ENCODE measurements at regions not wholly inside any gene's neighbourhood (a gene's known extent, or its start where the extent isn't known, plus 50 kb on each side); places are given as distances from the start of the nearest gene placed in this dataset.

DNA sequence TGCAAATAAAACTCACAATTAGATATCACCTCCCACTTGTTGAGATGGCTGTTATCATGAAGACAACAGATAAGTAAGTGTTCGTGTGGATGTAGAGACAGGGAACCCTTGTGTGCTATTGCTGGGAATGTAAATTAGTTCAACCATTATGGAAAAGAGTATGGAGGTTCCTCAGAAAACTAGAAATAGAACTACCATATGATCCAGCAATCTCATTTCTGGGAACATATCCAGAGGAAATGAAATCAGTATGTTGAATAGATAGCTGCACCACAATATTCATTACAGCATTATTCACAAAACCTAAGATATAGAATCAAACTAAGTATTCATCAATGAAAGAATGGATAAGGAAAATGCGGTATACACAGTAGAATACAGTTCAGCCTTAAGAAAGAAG is 418.7 kb upstream of the CNTN6 start:
- no peaks in the 10 kb centered on the region for H3K9me3 ChIP-seq (ENCODE audit: low read length)
- no peak overlapping the region for H3K27ac ChIP-seq (ENCODE audit: low read depth, low read length)
- H3K4me1 ChIP-seq (ENCODE audit: insufficient read depth, low read length) = no peaks in the 10 kb centered on the region
- no peaks in the 10 kb centered on the region for H3K36me3 ChIP-seq (ENCODE audit: insufficient read depth, low read length)
- no peak overlapping the region for H3K4me3 ChIP-seq (ENCODE audit: low read depth in 1 of 2, low read length in 2 of 2)
- H3K27me3 ChIP-seq (ENCODE audit: control insufficient read depth in 1 of 2, insufficient read depth in 2 of 2, low read length in 2 of 2) = no peaks in the 10 kb centered on the region
- H3K9ac ChIP-seq (ENCODE audit: low read length) = no peak overlapping the region

DNA sequence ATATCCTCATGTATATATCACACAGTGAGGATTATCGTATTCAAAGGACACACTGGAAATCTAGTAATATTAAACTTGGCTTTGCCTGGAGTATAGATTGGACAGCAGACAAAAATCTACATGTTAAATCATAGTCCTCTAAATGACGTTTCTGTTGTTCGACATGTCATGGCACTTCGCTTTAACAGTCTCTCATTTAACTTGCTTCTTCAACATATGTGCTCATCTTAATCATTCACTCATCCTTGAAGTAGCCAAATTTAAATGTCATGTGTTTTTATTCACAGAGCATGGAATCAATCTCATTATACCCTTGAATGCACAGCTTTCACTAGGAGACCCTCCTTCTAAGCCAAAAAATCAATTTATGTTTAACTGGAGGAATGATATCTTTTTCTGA is 417.0 kb upstream of the CNTN6 start:
- Histone ChIP-seq H3K27me3 (ENCODE audit: control insufficient read depth in 1 of 2, insufficient read depth in 2 of 2, low read length in 2 of 2) (no peaks in the 10 kb centered on the region), H3K36me3 (ENCODE audit: insufficient read depth, low read length) (no peaks in the 10 kb centered on the region), H3K4me3 (ENCODE audit: low read depth in 1 of 2, low read length in 2 of 2) (no peak overlapping the region), H3K27ac (ENCODE audit: low read depth, low read length) (no peak overlapping the region), H3K9me3 (ENCODE audit: low read length) (no peaks in the 10 kb centered on the region), H3K4me1 (ENCODE audit: insufficient read depth, low read length) (no peaks in the 10 kb centered on the region), H3K9ac (ENCODE audit: low read length) (no peak overlapping the region)

DNA sequence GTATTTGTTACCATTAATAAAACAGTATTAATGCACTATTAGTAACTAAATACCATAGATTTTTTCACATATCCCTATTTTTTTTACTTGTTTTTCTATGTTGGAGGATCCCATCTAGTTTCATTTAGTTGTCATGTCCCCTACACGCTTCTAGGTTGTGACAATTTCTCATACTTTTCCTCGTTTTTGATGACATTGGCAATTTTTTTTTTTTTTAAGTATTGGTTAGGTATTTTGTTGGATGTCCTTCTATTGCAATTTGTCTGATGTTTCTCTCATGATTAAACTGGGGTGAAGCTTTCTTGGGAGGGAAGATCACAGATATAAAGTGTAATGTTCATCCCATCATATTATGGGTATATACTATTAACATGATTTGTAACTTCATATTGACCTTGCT is 409.1 kb upstream of the CNTN6 start:
- Histone ChIP-seq H3K27me3 (ENCODE audit: control insufficient read depth in 1 of 2, insufficient read depth in 2 of 2, low read length in 2 of 2) (no peaks in the 10 kb centered on the region), H3K9ac (ENCODE audit: low read length) (no peak overlapping the region), H3K4me1 (ENCODE audit: insufficient read depth, low read length) (no peaks in the 10 kb centered on the region), H3K36me3 (ENCODE audit: insufficient read depth, low read length) (no peaks in the 10 kb centered on the region), H3K4me3 (ENCODE audit: low read depth in 1 of 2, low read length in 2 of 2) (no peak overlapping the region), H3K9me3 (ENCODE audit: low read length) (no peaks in the 10 kb centered on the region), H3K27ac (ENCODE audit: low read depth, low read length) (no peak overlapping the region)

DNA sequence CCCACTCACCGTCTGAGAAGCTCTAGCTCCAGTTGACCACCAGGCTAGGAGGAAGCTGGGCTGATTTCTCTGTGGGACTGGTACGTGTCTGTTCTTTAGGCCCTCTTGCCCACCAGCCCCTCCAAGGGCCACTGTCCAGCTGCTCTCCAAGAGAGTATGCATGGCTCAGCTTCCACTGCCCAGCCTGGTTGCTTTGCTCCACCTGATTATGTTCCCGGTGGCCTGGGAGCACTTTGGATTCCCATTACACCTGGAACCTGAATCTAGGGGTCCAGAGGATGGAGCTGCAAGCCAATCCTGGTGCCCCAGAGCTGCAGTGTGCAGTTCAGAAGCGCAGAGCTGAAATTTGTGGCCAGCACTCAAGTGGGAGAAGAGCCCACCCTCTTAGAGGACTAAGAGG is 402.1 kb upstream of the CNTN6 start:
- no peaks in the 10 kb centered on the region for H3K27me3 ChIP-seq (ENCODE audit: control insufficient read depth in 1 of 2, insufficient read depth in 2 of 2, low read length in 2 of 2)
- H3K9me3 ChIP-seq (ENCODE audit: low read length) = no peaks in the 10 kb centered on the region
- H3K4me1 ChIP-seq (ENCODE audit: insufficient read depth, low read length) = no peaks in the 10 kb centered on the region
- no peaks in the 10 kb centered on the region for H3K36me3 ChIP-seq (ENCODE audit: insufficient read depth, low read length)
- no peak overlapping the region for H3K9ac ChIP-seq (ENCODE audit: low read length)
- no peak overlapping the region for H3K4me3 ChIP-seq (ENCODE audit: low read depth in 1 of 2, low read length in 2 of 2)
- no peak overlapping the region for H3K27ac ChIP-seq (ENCODE audit: low read depth, low read length)

DNA sequence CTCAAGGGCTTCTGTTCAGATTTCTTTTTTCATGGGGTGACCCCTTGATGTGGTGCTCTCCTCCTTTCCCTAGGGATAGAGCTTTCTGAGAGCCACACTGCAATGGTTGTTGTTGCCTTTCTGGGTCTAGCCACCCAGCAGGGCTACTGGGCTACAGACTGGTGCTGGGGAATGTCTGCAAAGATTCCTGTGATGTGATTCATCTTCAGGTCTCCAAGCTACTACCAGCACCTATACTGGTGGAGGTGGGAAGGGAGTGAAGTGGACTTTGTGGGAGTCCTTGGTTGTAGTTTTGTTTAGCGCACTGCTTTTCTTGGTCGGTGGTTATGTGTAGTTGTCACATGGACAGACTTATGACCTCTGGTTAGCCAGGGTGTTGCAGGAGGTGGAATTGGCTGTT is 392.3 kb upstream of the CNTN6 start:
- H3K4me3 ChIP-seq (ENCODE audit: low read depth in 1 of 2, low read length in 2 of 2) = no peak overlapping the region
- H3K27ac ChIP-seq (ENCODE audit: low read depth, low read length) = no peak overlapping the region
- no peaks in the 10 kb centered on the region for H3K36me3 ChIP-seq (ENCODE audit: insufficient read depth, low read length)
- no peaks in the 10 kb centered on the region for H3K27me3 ChIP-seq (ENCODE audit: control insufficient read depth in 1 of 2, insufficient read depth in 2 of 2, low read length in 2 of 2)
- H3K9me3 ChIP-seq (ENCODE audit: low read length) = no peaks in the 10 kb centered on the region
- H3K4me1 ChIP-seq (ENCODE audit: insufficient read depth, low read length) = no peaks in the 10 kb centered on the region
- no peak overlapping the region for H3K9ac ChIP-seq (ENCODE audit: low read length)

DNA sequence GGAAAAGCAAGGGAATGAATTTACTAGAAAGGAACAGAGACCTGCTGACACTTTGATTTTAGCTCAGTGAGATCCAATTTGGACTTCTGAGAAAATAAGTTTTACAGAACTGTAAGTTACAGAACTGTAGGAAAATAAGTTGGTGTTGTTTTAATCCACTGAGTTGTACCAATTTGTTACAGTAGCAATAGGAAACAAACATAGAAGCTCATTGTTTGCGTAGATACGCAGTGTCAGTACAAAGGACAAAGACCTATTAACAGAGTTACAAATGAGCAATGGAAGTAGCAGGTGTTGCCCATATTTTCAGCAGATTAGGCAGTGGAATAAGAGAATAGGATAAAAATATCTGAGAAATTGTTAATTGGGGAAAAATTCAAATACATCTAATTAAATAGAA is 385.8 kb upstream of the CNTN6 start:
- no peak overlapping the region for H3K27ac ChIP-seq (ENCODE audit: low read depth, low read length)

DNA sequence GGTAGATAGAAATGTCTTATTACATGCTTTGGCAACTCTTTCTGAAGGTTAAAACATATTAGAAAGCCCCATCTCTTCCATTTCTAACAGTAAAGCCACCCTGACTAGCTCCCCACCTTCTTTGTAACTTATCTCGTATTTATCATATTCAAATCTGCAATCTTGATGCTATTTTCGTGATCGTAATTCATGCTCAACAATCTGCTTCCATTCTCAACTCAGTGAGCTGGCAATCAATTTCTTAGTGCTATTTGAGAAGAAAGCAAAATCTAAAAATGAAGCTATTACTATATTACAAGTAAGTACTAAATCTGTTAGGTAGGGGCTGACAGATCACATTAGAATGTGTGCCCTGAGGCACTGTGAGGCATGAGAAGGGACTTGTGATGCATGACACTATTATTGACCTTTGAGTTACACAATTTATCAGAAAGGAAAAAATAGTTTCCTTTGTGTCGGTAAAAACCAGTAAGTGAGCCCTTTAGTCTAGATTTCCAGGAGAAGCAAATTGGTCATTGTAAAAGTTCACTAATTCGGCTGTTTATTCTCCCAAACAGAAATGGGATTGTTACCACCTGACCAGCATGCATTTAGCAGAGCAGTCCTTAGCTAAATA is 379.7 kb upstream of the CNTN6 start:
- H3K27ac ChIP-seq (ENCODE audit: low read depth, low read length) = no peak overlapping the region
- no peaks in the 10 kb centered on the region for H3K4me1 ChIP-seq (ENCODE audit: insufficient read depth, low read length)
- no peaks in the 10 kb centered on the region for H3K36me3 ChIP-seq (ENCODE audit: insufficient read depth, low read length)
- H3K27me3 ChIP-seq (ENCODE audit: control insufficient read depth in 1 of 2, insufficient read depth in 2 of 2, low read length in 2 of 2) = no peaks in the 10 kb centered on the region
- no peaks in the 10 kb centered on the region for H3K9me3 ChIP-seq (ENCODE audit: low read length)
- no peak overlapping the region for H3K9ac ChIP-seq (ENCODE audit: low read length)
- no peak overlapping the region for H3K4me3 ChIP-seq (ENCODE audit: low read depth in 1 of 2, low read length in 2 of 2)

More for the DNA sequence above, 385.8 kb upstream of the CNTN6 start:
- Histone ChIP-seq H3K9me3 (ENCODE audit: low read length) (no peaks in the 10 kb centered on the region), H3K27me3 (ENCODE audit: control insufficient read depth in 1 of 2, insufficient read depth in 2 of 2, low read length in 2 of 2) (no peaks in the 10 kb centered on the region), H3K36me3 (ENCODE audit: insufficient read depth, low read length) (no peaks in the 10 kb centered on the region), H3K9ac (ENCODE audit: low read length) (no peak overlapping the region), H3K4me1 (ENCODE audit: insufficient read depth, low read length) (no peaks in the 10 kb centered on the region), H3K4me3 (ENCODE audit: low read depth in 1 of 2, low read length in 2 of 2) (no peak overlapping the region)

DNA sequence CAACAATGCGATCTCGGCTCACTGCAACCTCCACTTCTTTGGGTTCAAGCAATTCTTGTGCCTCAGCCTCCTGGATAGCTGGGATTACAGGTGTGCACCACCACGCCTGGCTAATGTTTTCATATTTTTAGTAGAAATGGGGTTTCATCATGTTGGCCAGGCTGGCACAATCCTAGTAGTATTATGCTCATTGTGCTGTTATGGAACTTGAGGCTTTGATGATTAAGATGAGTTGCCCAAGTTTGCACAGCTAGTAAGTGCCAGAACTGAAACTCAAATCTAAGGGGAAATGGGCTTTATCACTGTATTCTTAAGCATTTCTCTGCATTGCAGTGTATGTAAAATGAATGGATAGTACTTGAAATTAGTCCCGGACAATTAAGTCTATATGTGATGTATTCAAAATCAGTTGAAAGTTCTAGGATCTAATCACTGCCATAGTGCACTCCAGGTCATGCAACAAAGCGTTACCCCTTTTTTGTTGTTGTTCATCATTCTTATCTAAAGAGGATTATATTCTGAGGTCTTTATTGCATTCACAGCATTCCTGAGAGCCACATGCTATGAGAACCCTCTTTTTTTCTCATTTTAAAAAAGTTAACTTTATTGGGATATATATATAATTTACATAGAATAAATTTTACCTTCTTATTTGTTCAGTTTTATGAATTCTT is 378.7 kb upstream of the CNTN6 start:
- Histone ChIP-seq H3K4me1 (ENCODE audit: insufficient read depth, low read length) (no peaks in the 10 kb centered on the region), H3K36me3 (ENCODE audit: insufficient read depth, low read length) (no peaks in the 10 kb centered on the region), H3K9me3 (ENCODE audit: low read length) (no peaks in the 10 kb centered on the region), H3K4me3 (ENCODE audit: low read depth in 1 of 2, low read length in 2 of 2) (no peak overlapping the region), H3K27ac (ENCODE audit: low read depth, low read length) (no peak overlapping the region), H3K9ac (ENCODE audit: low read length) (no peak overlapping the region), H3K27me3 (ENCODE audit: control insufficient read depth in 1 of 2, insufficient read depth in 2 of 2, low read length in 2 of 2) (no peaks in the 10 kb centered on the region)

DNA sequence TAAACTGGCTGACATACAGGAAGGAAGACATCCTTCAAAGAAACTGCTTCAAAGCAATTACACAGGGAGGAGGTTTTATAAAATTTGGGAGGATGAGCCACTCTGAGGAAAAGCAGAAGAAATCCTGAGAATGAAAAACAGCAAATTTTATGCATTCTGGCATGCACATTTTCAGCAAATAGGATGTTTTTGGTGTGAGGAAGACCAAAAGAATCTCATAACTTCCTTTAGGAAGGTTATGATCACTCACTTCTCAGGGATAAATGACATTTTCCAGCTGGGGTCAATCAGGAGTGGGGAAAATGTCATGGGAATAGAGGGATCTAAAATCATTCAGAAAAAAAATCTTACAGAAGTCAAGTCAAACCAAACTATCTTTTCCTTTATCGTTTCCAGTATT is 371.7 kb upstream of the CNTN6 start:
- H3K4me1 ChIP-seq (ENCODE audit: insufficient read depth, low read length) = no peaks in the 10 kb centered on the region
- H3K27ac ChIP-seq (ENCODE audit: low read depth, low read length) = no peak overlapping the region
- no peaks in the 10 kb centered on the region for H3K9me3 ChIP-seq (ENCODE audit: low read length)
- no peak overlapping the region for H3K4me3 ChIP-seq (ENCODE audit: low read depth in 1 of 2, low read length in 2 of 2)
- no peaks in the 10 kb centered on the region for H3K36me3 ChIP-seq (ENCODE audit: insufficient read depth, low read length)
- H3K27me3 ChIP-seq (ENCODE audit: control insufficient read depth in 1 of 2, insufficient read depth in 2 of 2, low read length in 2 of 2) = no peaks in the 10 kb centered on the region
- H3K9ac ChIP-seq (ENCODE audit: low read length) = no peak overlapping the region

DNA sequence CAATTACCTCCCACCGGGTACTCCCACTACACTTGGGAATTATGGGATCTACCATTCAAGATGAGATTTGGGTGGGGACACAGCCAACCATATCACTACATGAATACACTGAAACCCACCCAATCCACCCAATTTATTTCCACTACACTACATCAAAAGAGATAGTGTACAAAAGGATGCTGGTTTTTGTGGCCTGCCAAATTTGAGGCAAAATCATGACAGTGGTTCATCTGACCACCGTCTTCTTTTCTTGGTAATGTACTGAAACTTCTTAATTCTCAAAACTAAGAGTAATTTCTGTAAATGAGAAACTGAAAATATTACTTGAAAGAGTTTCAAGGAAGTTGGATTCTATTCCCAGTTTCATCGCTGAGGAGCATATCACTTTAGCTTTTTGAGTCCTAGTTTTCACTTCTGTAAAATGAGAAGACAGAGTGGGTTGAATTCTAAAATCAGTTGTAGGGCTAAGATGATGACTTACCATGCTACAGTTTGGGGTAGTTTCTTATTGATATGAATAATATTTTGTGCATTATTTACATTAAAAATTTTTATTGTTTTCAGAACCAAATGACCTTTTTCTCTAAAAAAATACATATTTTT is 360.4 kb upstream of the CNTN6 start:
- H3K36me3 ChIP-seq (ENCODE audit: insufficient read depth, low read length) = no peaks in the 10 kb centered on the region
- no peak overlapping the region for H3K27ac ChIP-seq (ENCODE audit: low read depth, low read length)
- no peak overlapping the region for H3K9ac ChIP-seq (ENCODE audit: low read length)
- no peaks in the 10 kb centered on the region for H3K4me1 ChIP-seq (ENCODE audit: insufficient read depth, low read length)
- H3K27me3 ChIP-seq (ENCODE audit: control insufficient read depth in 1 of 2, insufficient read depth in 2 of 2, low read length in 2 of 2) = no peaks in the 10 kb centered on the region
- H3K9me3 ChIP-seq (ENCODE audit: low read length) = no peaks in the 10 kb centered on the region
- H3K4me3 ChIP-seq (ENCODE audit: low read depth in 1 of 2, low read length in 2 of 2) = no peak overlapping the region

DNA sequence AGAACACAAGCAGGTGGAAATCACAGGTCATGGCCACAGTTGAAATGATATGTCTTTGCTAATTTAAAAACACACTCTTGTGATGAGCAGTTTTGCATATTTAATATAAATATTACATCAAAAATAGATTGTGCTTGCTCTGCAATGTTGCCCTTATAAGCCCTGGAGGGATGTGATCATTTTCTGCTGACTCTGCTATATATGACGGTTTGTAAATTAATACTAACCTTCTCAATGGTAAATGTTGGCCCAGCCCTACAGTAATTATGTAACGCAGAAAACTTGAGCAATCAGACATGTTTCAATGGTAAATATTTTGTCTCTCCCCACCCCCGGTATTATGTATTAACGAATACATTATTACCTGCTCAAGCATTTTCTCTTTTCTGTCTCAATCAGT is 359.5 kb upstream of the CNTN6 start:
- Histone ChIP-seq H3K4me3 (ENCODE audit: low read depth in 1 of 2, low read length in 2 of 2) (no peak overlapping the region), H3K27me3 (ENCODE audit: control insufficient read depth in 1 of 2, insufficient read depth in 2 of 2, low read length in 2 of 2) (no peaks in the 10 kb centered on the region), H3K4me1 (ENCODE audit: insufficient read depth, low read length) (no peaks in the 10 kb centered on the region), H3K27ac (ENCODE audit: low read depth, low read length) (no peak overlapping the region), H3K36me3 (ENCODE audit: insufficient read depth, low read length) (no peaks in the 10 kb centered on the region), H3K9ac (ENCODE audit: low read length) (no peak overlapping the region), H3K9me3 (ENCODE audit: low read length) (no peaks in the 10 kb centered on the region)

DNA sequence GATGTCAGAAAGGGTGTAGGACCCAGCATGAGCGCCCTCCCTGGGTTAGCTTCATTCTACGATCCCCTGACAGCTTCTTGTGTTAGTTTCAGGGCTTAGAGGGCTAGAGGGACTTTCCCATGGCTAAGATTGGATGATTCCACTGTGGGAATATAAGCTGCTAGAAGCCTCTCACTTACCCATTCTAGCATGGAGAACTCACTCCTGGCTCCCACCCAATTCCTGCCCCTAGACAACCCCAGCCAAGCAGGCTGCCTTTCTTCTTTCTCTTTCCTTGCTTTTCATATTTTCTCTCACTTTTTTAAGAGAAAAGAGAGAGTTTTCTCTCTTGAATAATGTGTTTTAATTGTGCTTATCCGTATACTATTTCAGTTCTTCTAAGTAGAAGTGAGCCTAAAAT is 335.1 kb upstream of the CNTN6 start:
- no peaks in the 10 kb centered on the region for H3K4me1 ChIP-seq (ENCODE audit: insufficient read depth, low read length)
- H3K4me3 ChIP-seq (ENCODE audit: low read depth in 1 of 2, low read length in 2 of 2) = no peak overlapping the region
- no peak overlapping the region for H3K27ac ChIP-seq (ENCODE audit: low read depth, low read length)
- no peaks in the 10 kb centered on the region for H3K9me3 ChIP-seq (ENCODE audit: low read length)
- H3K36me3 ChIP-seq (ENCODE audit: insufficient read depth, low read length) = no peaks in the 10 kb centered on the region
- no peaks in the 10 kb centered on the region for H3K27me3 ChIP-seq (ENCODE audit: control insufficient read depth in 1 of 2, insufficient read depth in 2 of 2, low read length in 2 of 2)
- no peak overlapping the region for H3K9ac ChIP-seq (ENCODE audit: low read length)
